ENCODE measurements at regions not wholly inside any gene's neighbourhood (a gene's known extent, or its start where the extent isn't known, plus 50 kb on each side); places are given as distances from the start of the nearest gene placed in this dataset.

- H3K27me3 ChIP-seq (ENCODE audit: control insufficient read depth, insufficient read depth, low read length): no peaks in the 10 kb centered on the region
Measured at GRCh38 chr2:147740211-147740927, 104.5 kb upstream of the ACVR2A start.

GRCh38 chr2:147739508-147739907 lies 105.3 kb upstream of the ACVR2A start:
- Histone ChIP-seq H3K27me3 (ENCODE audit: control insufficient read depth, insufficient read depth, low read length) (no peaks in the 10 kb centered on the region), H3K4me3 (ENCODE audit: insufficient read depth, low read depth, low read length) (no peak overlapping the region), H3K36me3 (replicated peaks; ENCODE audit: control insufficient read depth, insufficient read depth, low read length) (no peaks in the 10 kb centered on the region)
- DNase-seq: no peak

More at GRCh38 chr2:147740211-147740927, 104.5 kb upstream of the ACVR2A start:
- Histone ChIP-seq H3K4me3 (ENCODE audit: insufficient read depth, low read depth, low read length) (no peak overlapping the region), H3K36me3 (replicated peaks; ENCODE audit: control insufficient read depth, insufficient read depth, low read length) (no peaks in the 10 kb centered on the region)
- no peak for DNase-seq

GRCh38 chr2:147718831-147719230 lies 126.0 kb upstream of the ACVR2A start:
- no peak for DNase-seq

GRCh38 chr2:147716906-147717305 lies 127.9 kb upstream of the ACVR2A start:
- H3K27me3 ChIP-seq (ENCODE audit: control insufficient read depth, insufficient read depth, low read length): no peaks in the 10 kb centered on the region
- no peaks in the 10 kb centered on the region for H3K36me3 ChIP-seq (replicated peaks; ENCODE audit: control insufficient read depth, insufficient read depth, low read length)
- no peak for DNase-seq
- no peak overlapping the region for H3K4me3 ChIP-seq (ENCODE audit: insufficient read depth, low read depth, low read length)

More at GRCh38 chr2:147718831-147719230, 126.0 kb upstream of the ACVR2A start:
- H3K36me3 ChIP-seq (replicated peaks; ENCODE audit: control insufficient read depth, insufficient read depth, low read length): no peaks in the 10 kb centered on the region
- no peak overlapping the region for H3K4me3 ChIP-seq (ENCODE audit: insufficient read depth, low read depth, low read length)
- H3K27me3 ChIP-seq (ENCODE audit: control insufficient read depth, insufficient read depth, low read length): no peaks in the 10 kb centered on the region

- Histone ChIP-seq H3K4me3 (ENCODE audit: insufficient read depth, low read depth, low read length) (no peak overlapping the region), H3K27me3 (ENCODE audit: control insufficient read depth, insufficient read depth, low read length) (no peaks in the 10 kb centered on the region), H3K36me3 (replicated peaks; ENCODE audit: control insufficient read depth, insufficient read depth, low read length) (no peaks in the 10 kb centered on the region)
- DNase-seq: no peak
Measured at GRCh38 chr2:147715807-147716206, 129.0 kb upstream of the ACVR2A start.

- Histone ChIP-seq H3K27me3 (ENCODE audit: control insufficient read depth, insufficient read depth, low read length) (no peaks in the 10 kb centered on the region), H3K4me3 (ENCODE audit: insufficient read depth, low read depth, low read length) (no peak overlapping the region), H3K36me3 (replicated peaks; ENCODE audit: control insufficient read depth, insufficient read depth, low read length) (no peaks in the 10 kb centered on the region)
- DNase-seq: no peak
Measured at GRCh38 chr2:147714582-147714981, 130.2 kb upstream of the ACVR2A start.

- no peak overlapping the region for H3K4me3 ChIP-seq (ENCODE audit: insufficient read depth, low read depth, low read length)
- H3K36me3 ChIP-seq (replicated peaks; ENCODE audit: control insufficient read depth, insufficient read depth, low read length): no peaks in the 10 kb centered on the region
- no peaks in the 10 kb centered on the region for H3K27me3 ChIP-seq (ENCODE audit: control insufficient read depth, insufficient read depth, low read length)
- DNase-seq: no peak
Measured at GRCh38 chr2:147713349-147713748, 131.5 kb upstream of the ACVR2A start.

GRCh38 chr2:147712051-147712450 lies 132.8 kb upstream of the ACVR2A start:
- no peaks in the 10 kb centered on the region for H3K27me3 ChIP-seq (ENCODE audit: control insufficient read depth, insufficient read depth, low read length)
- DNase-seq: no peak
- no peaks in the 10 kb centered on the region for H3K36me3 ChIP-seq (replicated peaks; ENCODE audit: control insufficient read depth, insufficient read depth, low read length)
- no peak overlapping the region for H3K4me3 ChIP-seq (ENCODE audit: insufficient read depth, low read depth, low read length)

GRCh38 chr2:147711031-147711430 lies 133.8 kb upstream of the ACVR2A start:
- DNase-seq: no peak
- no peaks in the 10 kb centered on the region for H3K36me3 ChIP-seq (replicated peaks; ENCODE audit: control insufficient read depth, insufficient read depth, low read length)

GRCh38 chr2:147709655-147710054 lies 135.2 kb upstream of the ACVR2A start:
- DNase-seq: no peak
- H3K27me3 ChIP-seq (ENCODE audit: control insufficient read depth, insufficient read depth, low read length): no peaks in the 10 kb centered on the region
- no peaks in the 10 kb centered on the region for H3K36me3 ChIP-seq (replicated peaks; ENCODE audit: control insufficient read depth, insufficient read depth, low read length)
- H3K4me3 ChIP-seq (ENCODE audit: insufficient read depth, low read depth, low read length): no peak overlapping the region

More at GRCh38 chr2:147711031-147711430, 133.8 kb upstream of the ACVR2A start:
- Histone ChIP-seq H3K27me3 (ENCODE audit: control insufficient read depth, insufficient read depth, low read length) (no peaks in the 10 kb centered on the region), H3K4me3 (ENCODE audit: insufficient read depth, low read depth, low read length) (no peak overlapping the region)

GRCh38 chr2:147703171-147703570 lies 141.7 kb upstream of the ACVR2A start:
- Histone ChIP-seq H3K27me3 (ENCODE audit: control insufficient read depth, insufficient read depth, low read length) (no peaks in the 10 kb centered on the region), H3K36me3 (replicated peaks; ENCODE audit: control insufficient read depth, insufficient read depth, low read length) (no peaks in the 10 kb centered on the region), H3K4me3 (ENCODE audit: insufficient read depth, low read depth, low read length) (no peak overlapping the region)
- DNase-seq: no peak

GRCh38 chr2:147698166-147698565 lies 146.7 kb upstream of the ACVR2A start:
- no peak for DNase-seq
- Histone ChIP-seq H3K36me3 (replicated peaks; ENCODE audit: control insufficient read depth, insufficient read depth, low read length) (no peaks in the 10 kb centered on the region), H3K27me3 (ENCODE audit: control insufficient read depth, insufficient read depth, low read length) (no peaks in the 10 kb centered on the region), H3K4me3 (ENCODE audit: insufficient read depth, low read depth, low read length) (no peak overlapping the region)

- H3K36me3 ChIP-seq (replicated peaks; ENCODE audit: control insufficient read depth, insufficient read depth, low read length): no peaks in the 10 kb centered on the region
- DNase-seq: no peak
- no peaks in the 10 kb centered on the region for H3K27me3 ChIP-seq (ENCODE audit: control insufficient read depth, insufficient read depth, low read length)
- H3K4me3 ChIP-seq (ENCODE audit: insufficient read depth, low read depth, low read length): no peak overlapping the region
Measured at GRCh38 chr2:147696426-147696825, 148.4 kb upstream of the ACVR2A start.

GRCh38 chr2:147689220-147689909 lies 155.5 kb upstream of the ACVR2A start:
- H3K27me3 ChIP-seq (ENCODE audit: control insufficient read depth, insufficient read depth, low read length): no peaks in the 10 kb centered on the region
- DNase-seq: no peak
- H3K36me3 ChIP-seq (replicated peaks; ENCODE audit: control insufficient read depth, insufficient read depth, low read length): no peaks in the 10 kb centered on the region
- H3K4me3 ChIP-seq (ENCODE audit: insufficient read depth, low read depth, low read length): no peak overlapping the region

GRCh38 chr2:147688242-147688641 lies 156.6 kb upstream of the ACVR2A start:
- no peaks in the 10 kb centered on the region for H3K36me3 ChIP-seq (replicated peaks; ENCODE audit: control insufficient read depth, insufficient read depth, low read length)
- no peaks in the 10 kb centered on the region for H3K27me3 ChIP-seq (ENCODE audit: control insufficient read depth, insufficient read depth, low read length)
- H3K4me3 ChIP-seq (ENCODE audit: insufficient read depth, low read depth, low read length): no peak overlapping the region
- DNase-seq: no peak

Measured in H7 (cell line).